ENCODE measurements at regions not wholly inside any gene's neighbourhood (a gene's known extent, or its start where the extent isn't known, plus 50 kb on each side); places are given as distances from the start of the nearest gene placed in this dataset.
"Not testable (repeated sequence)": the region's sequence is repeated elsewhere in the genome, so short reads cannot be mapped to it uniquely, and the experiment has no call there.

- Histone ChIP-seq H3K27me3 (ENCODE audit: control insufficient read depth, insufficient read depth, low read length) (no peaks in the 10 kb centered on the region), H3K4me1 (ENCODE audit: control insufficient read depth, insufficient read depth, low read length) (no peaks in the 10 kb centered on the region), H3K9ac (ENCODE audit: low read length) (no peak overlapping the region), H3K4me3 (ENCODE audit: low read length) (no peak overlapping the region), H3K36me3 (ENCODE audit: control insufficient read depth, insufficient read depth, low read length) (no peaks in the 10 kb centered on the region), H3K9me3 (ENCODE audit: control insufficient read depth, low read length) (no peaks in the 10 kb centered on the region)
Observed at GRCh38 chr17:71846561-71847110, 274.2 kb upstream of the SOX9 start.

- Histone ChIP-seq H3K9ac (ENCODE audit: low read length) (no peak overlapping the region), H3K4me3 (ENCODE audit: low read length) (no peak overlapping the region), H3K27me3 (ENCODE audit: control insufficient read depth, insufficient read depth, low read length) (no peaks in the 10 kb centered on the region), H3K36me3 (ENCODE audit: control insufficient read depth, insufficient read depth, low read length) (no peaks in the 10 kb centered on the region), H3K4me1 (ENCODE audit: control insufficient read depth, insufficient read depth, low read length) (no peaks in the 10 kb centered on the region), H3K9me3 (ENCODE audit: control insufficient read depth, low read length) (no peaks in the 10 kb centered on the region)
Observed at GRCh38 chr17:71849783-71850768, 270.7 kb upstream of the SOX9 start.

DNA sequence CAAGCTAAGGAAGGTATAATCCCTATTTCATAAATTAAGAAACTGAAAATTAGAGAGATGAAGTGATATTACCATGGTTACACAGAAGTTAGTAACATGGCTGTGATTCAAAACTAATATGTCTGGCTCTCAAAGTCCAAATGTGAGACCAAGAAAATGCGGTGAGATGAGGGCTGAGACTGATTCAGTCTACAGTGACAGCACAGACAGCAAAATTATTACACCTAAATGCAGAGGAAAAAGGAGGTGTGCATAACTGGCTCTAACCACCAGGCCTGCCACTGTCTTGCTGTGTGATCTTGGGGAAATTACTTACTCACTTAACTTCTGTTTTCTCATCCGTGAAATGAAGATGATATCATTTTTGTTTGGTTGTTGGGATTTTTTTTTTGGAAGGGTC is 270.0 kb upstream of the SOX9 start:
- no peaks in the 10 kb centered on the region for H3K4me1 ChIP-seq (ENCODE audit: control insufficient read depth, insufficient read depth, low read length)
- no peaks in the 10 kb centered on the region for H3K9me3 ChIP-seq (ENCODE audit: control insufficient read depth, low read length)
- H3K4me3 ChIP-seq (ENCODE audit: low read length), result no peak overlapping the region
- H3K9ac ChIP-seq (ENCODE audit: low read length), result no peak overlapping the region
- H3K27me3 ChIP-seq (ENCODE audit: control insufficient read depth, insufficient read depth, low read length), result no peaks in the 10 kb centered on the region
- no peaks in the 10 kb centered on the region for H3K36me3 ChIP-seq (ENCODE audit: control insufficient read depth, insufficient read depth, low read length)

DNA sequence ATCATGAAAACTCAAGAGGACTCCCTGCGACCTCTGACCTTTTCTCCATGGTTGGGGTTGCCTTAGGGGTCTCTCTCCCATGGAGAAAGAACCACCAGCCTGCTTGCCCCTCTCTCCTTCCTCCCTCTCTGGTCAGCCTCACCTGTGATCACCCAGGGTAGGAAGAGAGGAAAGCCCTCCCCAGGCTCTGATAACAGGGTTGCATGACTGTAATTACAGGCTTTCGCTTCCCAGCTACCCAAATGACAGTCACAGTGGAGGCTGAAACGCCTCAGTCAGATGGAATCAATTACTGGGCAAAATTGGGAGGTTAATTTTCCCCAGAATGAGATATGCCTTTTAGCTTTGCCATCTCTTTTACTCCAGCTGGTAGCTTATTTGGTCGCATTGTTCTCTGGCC is 265.8 kb upstream of the SOX9 start:
- Histone ChIP-seq H3K4me1 (ENCODE audit: control insufficient read depth, insufficient read depth, low read length) (no peaks in the 10 kb centered on the region), H3K9ac (ENCODE audit: low read length) (no peak overlapping the region), H3K4me3 (ENCODE audit: low read length) (no peak overlapping the region), H3K36me3 (ENCODE audit: control insufficient read depth, insufficient read depth, low read length) (no peaks in the 10 kb centered on the region), H3K9me3 (ENCODE audit: control insufficient read depth, low read length) (no peaks in the 10 kb centered on the region), H3K27me3 (ENCODE audit: control insufficient read depth, insufficient read depth, low read length) (no peaks in the 10 kb centered on the region)

DNA sequence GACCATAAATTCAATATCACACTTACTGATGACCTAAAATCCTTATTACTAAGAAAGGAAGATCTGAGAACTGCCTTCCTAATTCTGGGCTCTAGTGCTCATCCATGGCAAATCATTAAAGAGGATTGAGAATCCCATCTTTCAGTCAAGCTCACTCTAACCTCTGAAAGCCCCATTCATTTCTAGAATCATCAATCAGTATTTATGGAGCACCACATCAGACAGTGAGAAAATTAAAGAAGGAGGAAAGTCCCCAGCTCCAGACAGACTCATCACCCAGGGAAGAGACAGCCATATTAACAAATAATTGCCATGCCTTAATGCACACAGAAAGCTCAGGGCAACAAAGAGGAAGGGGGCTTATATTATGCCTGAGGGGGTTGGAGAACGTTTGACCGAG is 256.1 kb upstream of the SOX9 start:
- Histone ChIP-seq H3K9ac (ENCODE audit: low read length) (no peak overlapping the region), H3K4me1 (ENCODE audit: control insufficient read depth, insufficient read depth, low read length) (no peaks in the 10 kb centered on the region), H3K4me3 (ENCODE audit: low read length) (no peak overlapping the region)

GRCh38 chr17:71866095-71866494 is 254.7 kb upstream of the SOX9 start:
- H3K27me3 ChIP-seq (ENCODE audit: control insufficient read depth, insufficient read depth, low read length), result no peaks in the 10 kb centered on the region
- H3K9me3 ChIP-seq (ENCODE audit: control insufficient read depth, low read length), result no peaks in the 10 kb centered on the region
- H3K4me3 ChIP-seq (ENCODE audit: low read length), result no peak overlapping the region
- no peak overlapping the region for H3K9ac ChIP-seq (ENCODE audit: low read length)
- no peaks in the 10 kb centered on the region for H3K4me1 ChIP-seq (ENCODE audit: control insufficient read depth, insufficient read depth, low read length)
- H3K36me3 ChIP-seq (ENCODE audit: control insufficient read depth, insufficient read depth, low read length), result no peaks in the 10 kb centered on the region

More for the DNA sequence above, 256.1 kb upstream of the SOX9 start:
- H3K27me3 ChIP-seq (ENCODE audit: control insufficient read depth, insufficient read depth, low read length), result no peaks in the 10 kb centered on the region
- H3K9me3 ChIP-seq (ENCODE audit: control insufficient read depth, low read length), result no peaks in the 10 kb centered on the region
- no peaks in the 10 kb centered on the region for H3K36me3 ChIP-seq (ENCODE audit: control insufficient read depth, insufficient read depth, low read length)

GRCh38 chr17:71869293-71869692 is 251.5 kb upstream of the SOX9 start:
- Histone ChIP-seq H3K9me3 (ENCODE audit: control insufficient read depth, low read length) (no peaks in the 10 kb centered on the region), H3K36me3 (ENCODE audit: control insufficient read depth, insufficient read depth, low read length) (no peaks in the 10 kb centered on the region), H3K9ac (ENCODE audit: low read length) (no peak overlapping the region), H3K4me3 (ENCODE audit: low read length) (no peak overlapping the region), H3K4me1 (ENCODE audit: control insufficient read depth, insufficient read depth, low read length) (no peaks in the 10 kb centered on the region), H3K27me3 (ENCODE audit: control insufficient read depth, insufficient read depth, low read length) (no peaks in the 10 kb centered on the region)

DNA sequence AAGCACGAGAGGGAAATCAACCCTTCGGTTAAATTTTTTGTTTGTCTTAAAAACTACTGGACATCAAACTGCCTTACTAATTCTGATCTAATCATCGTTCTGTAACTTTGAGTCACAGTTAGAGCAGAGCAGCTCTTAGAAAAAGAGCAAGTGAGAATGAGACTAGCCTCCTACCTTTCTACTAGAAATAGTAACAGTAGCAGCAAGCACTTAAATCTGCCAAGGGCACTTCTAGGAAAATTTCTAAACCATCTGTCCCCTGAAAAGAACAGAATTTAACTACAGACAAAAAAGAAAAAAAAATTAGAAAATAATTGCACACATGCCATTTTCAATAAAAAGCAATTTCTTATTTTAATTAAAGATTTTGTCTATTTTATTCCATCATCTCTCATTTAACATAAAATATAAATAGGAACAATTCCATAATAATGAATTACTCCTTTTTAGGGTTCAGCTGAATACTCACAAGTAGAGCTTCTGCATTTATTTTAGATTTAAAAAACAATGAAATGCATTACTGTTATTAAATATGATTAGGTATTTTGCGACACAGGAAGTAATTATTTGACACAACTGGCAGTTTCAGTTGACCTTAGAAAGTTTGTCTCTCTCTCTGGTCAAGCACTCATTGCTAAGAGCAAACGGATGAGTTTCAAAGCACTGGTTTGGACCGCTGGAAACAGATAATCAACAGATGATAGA is 250.8 kb upstream of the SOX9 start:
- H3K27me3 ChIP-seq (ENCODE audit: control insufficient read depth, insufficient read depth, low read length), result no peaks in the 10 kb centered on the region
- no peak overlapping the region for H3K9ac ChIP-seq (ENCODE audit: low read length)
- H3K36me3 ChIP-seq (ENCODE audit: control insufficient read depth, insufficient read depth, low read length), result no peaks in the 10 kb centered on the region
- no peaks in the 10 kb centered on the region for H3K9me3 ChIP-seq (ENCODE audit: control insufficient read depth, low read length)
- H3K4me1 ChIP-seq (ENCODE audit: control insufficient read depth, insufficient read depth, low read length), result no peaks in the 10 kb centered on the region
- no peak overlapping the region for H3K4me3 ChIP-seq (ENCODE audit: low read length)

- no peak overlapping the region for H3K9ac ChIP-seq (ENCODE audit: low read length)
- no peaks in the 10 kb centered on the region for H3K9me3 ChIP-seq (ENCODE audit: control insufficient read depth, low read length)
Observed at GRCh38 chr17:71870546-71870862, 250.3 kb upstream of the SOX9 start.

GRCh38 chr17:71872843-71873485 is 247.9 kb upstream of the SOX9 start:
- H3K36me3 ChIP-seq (ENCODE audit: control insufficient read depth, insufficient read depth, low read length), result no peaks in the 10 kb centered on the region
- no peaks in the 10 kb centered on the region for H3K9me3 ChIP-seq (ENCODE audit: control insufficient read depth, low read length)
- H3K4me3 ChIP-seq (ENCODE audit: low read length), result no peak overlapping the region
- H3K27me3 ChIP-seq (ENCODE audit: control insufficient read depth, insufficient read depth, low read length), result no peaks in the 10 kb centered on the region
- H3K9ac ChIP-seq (ENCODE audit: low read length), result no peak overlapping the region
- H3K4me1 ChIP-seq (ENCODE audit: control insufficient read depth, insufficient read depth, low read length), result no peaks in the 10 kb centered on the region

More at GRCh38 chr17:71870546-71870862, 250.3 kb upstream of the SOX9 start:
- Histone ChIP-seq H3K27me3 (ENCODE audit: control insufficient read depth, insufficient read depth, low read length) (no peaks in the 10 kb centered on the region), H3K4me1 (ENCODE audit: control insufficient read depth, insufficient read depth, low read length) (no peaks in the 10 kb centered on the region), H3K36me3 (ENCODE audit: control insufficient read depth, insufficient read depth, low read length) (no peaks in the 10 kb centered on the region), H3K4me3 (ENCODE audit: low read length) (no peak overlapping the region)

DNA sequence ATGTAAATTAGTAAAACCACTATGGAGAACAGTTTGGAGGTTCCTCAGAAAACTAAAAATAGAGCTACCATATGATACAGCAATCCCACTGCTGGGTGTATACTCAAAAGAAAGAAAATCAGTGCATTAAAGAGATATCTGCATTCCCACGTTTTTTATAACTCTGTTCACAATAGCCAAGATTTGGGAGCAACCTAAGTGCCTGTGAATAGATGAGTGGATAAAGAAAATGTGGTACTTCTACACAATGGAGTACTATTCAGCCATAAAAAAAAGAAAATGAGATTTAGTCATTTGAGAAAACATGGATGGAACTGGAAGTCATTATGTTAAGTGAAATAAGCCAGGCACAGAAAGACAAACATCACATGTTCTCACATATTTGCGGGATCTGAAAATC is 246.0 kb upstream of the SOX9 start:
- not testable (repeated sequence) for H3K4me1 ChIP-seq (ENCODE audit: control insufficient read depth, insufficient read depth, low read length); H3K4me3 ChIP-seq (ENCODE audit: low read length); H3K9me3 ChIP-seq (ENCODE audit: control insufficient read depth, low read length); H3K36me3 ChIP-seq (ENCODE audit: control insufficient read depth, insufficient read depth, low read length); H3K27me3 ChIP-seq (ENCODE audit: control insufficient read depth, insufficient read depth, low read length); H3K9ac ChIP-seq (ENCODE audit: low read length)

DNA sequence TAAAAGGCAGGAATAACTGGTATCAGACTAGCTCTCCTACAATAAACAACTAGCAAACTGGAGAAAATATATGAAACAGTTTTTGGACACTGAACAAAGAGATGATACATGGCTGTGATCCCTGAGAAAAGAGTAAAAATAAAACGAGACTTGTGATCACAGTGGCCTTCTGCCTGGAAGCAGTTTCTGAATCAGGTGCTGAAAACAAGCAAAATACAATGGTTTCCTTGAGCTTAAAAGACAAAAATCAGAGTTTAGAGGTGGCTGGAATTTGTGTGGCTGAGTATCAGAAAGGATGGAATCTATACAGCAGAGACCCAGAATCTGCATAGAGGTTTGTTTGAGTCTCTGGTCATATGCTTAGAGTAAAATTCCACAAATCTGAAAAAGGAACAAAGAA is 242.5 kb upstream of the SOX9 start:
- no peak overlapping the region for H3K9ac ChIP-seq (ENCODE audit: low read length)

More for the DNA sequence above, 242.5 kb upstream of the SOX9 start:
- H3K4me3 ChIP-seq (ENCODE audit: low read length), result no peak overlapping the region
- H3K27me3 ChIP-seq (ENCODE audit: control insufficient read depth, insufficient read depth, low read length), result no peaks in the 10 kb centered on the region
- no peaks in the 10 kb centered on the region for H3K4me1 ChIP-seq (ENCODE audit: control insufficient read depth, insufficient read depth, low read length)
- no peaks in the 10 kb centered on the region for H3K36me3 ChIP-seq (ENCODE audit: control insufficient read depth, insufficient read depth, low read length)
- H3K9me3 ChIP-seq (ENCODE audit: control insufficient read depth, low read length), result no peaks in the 10 kb centered on the region

Data from mucosa of stomach (tissue), 1 donor.